Skeletal muscle tissue (tissue), 3 donors: ENCODE measurements at regions not wholly inside any gene's neighbourhood (a gene's known extent, or its start where the extent isn't known, plus 50 kb on each side); places are given as distances from the start of the nearest gene placed in this dataset.
"Not testable (repeated sequence)": the region's sequence is repeated elsewhere in the genome, so short reads cannot be mapped to it uniquely, and the experiment has no call there.

Experiments used
- H3K27ac ChIP-seq: one replicate; pipeline ENCODE4 v1.7.0; 2013; ENCODE audit warnings: mild to moderate bottlenecking, low read depth, low read length, inconsistent platforms
- H3K27me3 ChIP-seq, 3 donors: one replicate each; pipeline ENCODE4 v1.7.0; 2013; ENCODE audit warnings: low read length in 3 of 3; ENCODE audit not compliant: control insufficient read depth in 3 of 3, insufficient read depth in 3 of 3
- H3K36me3 ChIP-seq, 3 donors: one replicate each; pipeline ENCODE4 v1.7.0; 2013; ENCODE audit warnings: low read length in 3 of 3; ENCODE audit not compliant: control insufficient read depth in 3 of 3, insufficient read depth in 3 of 3
- H3K4me1 ChIP-seq, 3 donors: one replicate each; pipeline ENCODE4 v1.7.0; 2013; ENCODE audit warnings: low read length in 3 of 3, mild to moderate bottlenecking in 3 of 3; ENCODE audit not compliant: control insufficient read depth in 3 of 3, insufficient read depth in 3 of 3
- H3K4me3 ChIP-seq, 3 donors: one replicate each; pipeline ENCODE4 v1.7.0; 2013; ENCODE audit warnings: low read length in 3 of 3
- H3K9ac ChIP-seq, 3 donors: one replicate each; pipeline ENCODE4 v1.7.0; 2013; ENCODE audit warnings: low read length in 3 of 3, mild to moderate bottlenecking in 3 of 3, moderate library complexity in 2 of 3, low read depth in 1 of 3
- H3K9me3 ChIP-seq, 3 donors: one replicate each; pipeline ENCODE4 v1.7.0; 2013; ENCODE audit warnings: low read length in 3 of 3; ENCODE audit not compliant: control insufficient read depth in 3 of 3
- donor health status: Osteomylitis.

DNA sequence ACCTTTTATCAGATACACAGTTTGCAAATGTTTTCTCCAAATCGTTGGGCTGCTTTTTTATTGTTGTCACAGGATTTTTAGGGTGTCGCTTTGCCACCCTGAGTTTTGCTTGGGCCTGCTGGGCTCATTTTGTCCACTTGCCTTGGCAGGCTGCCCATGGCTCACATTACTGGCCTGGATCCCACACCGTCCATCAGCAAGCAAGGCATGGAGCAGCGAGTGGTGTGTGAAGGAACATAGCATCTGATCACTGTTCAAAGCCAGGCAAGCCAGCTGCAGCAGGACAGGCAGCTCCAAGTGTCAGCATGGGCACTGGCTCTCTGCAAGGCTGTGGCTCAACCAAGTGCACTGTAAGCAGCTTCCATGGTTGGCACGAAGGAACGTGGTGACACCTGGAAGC, 261.4 kb upstream of the TECRL start:
- no peaks in the 10 kb centered on the region for H3K36me3 ChIP-seq
- H3K4me1 ChIP-seq, result no peaks in the 10 kb centered on the region
- no peak overlapping the region for H3K9ac ChIP-seq
- no peak overlapping the region for H3K4me3 ChIP-seq
- no peak overlapping the region for H3K27ac ChIP-seq
- H3K27me3 ChIP-seq, result no peaks in the 10 kb centered on the region
- peaks cover 0 to 2% (median 0%) of the 10 kb centered on the region in 3 donors for H3K9me3 ChIP-seq

DNA sequence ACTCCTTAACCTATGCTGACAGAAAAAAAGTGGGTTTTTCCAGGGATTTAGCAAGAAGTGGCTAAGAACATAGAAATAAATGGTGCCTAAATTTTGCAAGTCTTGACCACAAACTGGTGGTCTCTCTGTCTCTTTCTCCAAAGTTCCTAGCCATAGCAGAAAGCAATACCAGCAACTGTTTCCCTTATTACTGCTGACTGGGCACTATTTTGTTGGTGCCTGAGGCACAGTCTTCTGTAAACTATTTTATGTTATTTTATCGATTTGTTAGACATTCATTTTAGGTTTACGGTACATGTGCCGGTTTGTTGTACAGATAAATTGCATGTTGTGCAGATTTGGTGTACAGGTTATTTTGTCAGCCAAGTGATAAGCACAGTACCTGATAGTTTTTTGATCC, 234.6 kb upstream of the TECRL start:
- H3K4me3 ChIP-seq, result no peak overlapping the region
- H3K9ac ChIP-seq, result no peak overlapping the region
- H3K27me3 ChIP-seq, result no peaks in the 10 kb centered on the region
- H3K9me3 ChIP-seq, result peaks cover 0 to 2% (median 0%) of the 10 kb centered on the region in 3 donors
- no peaks in the 10 kb centered on the region for H3K4me1 ChIP-seq
- no peaks in the 10 kb centered on the region for H3K36me3 ChIP-seq
- H3K27ac ChIP-seq, result no peak overlapping the region

DNA sequence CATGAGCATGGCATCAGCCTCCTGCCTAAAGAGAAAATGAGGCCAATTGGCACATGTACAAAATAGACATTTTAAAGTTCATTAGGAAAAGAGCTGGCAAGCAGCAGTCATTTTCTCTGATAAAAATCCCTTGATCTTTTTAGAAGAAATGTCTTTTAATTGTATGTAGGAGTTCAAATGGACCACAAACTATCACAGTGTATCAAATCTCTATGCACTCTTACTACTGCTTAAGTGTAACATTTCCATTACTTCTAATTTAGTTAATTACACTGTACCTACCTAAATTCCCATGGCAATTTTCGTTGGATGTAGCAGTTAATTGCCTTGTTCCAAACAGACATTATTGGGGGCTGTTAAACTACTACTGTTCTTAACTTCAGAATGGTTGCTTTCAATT, 233.7 kb upstream of the TECRL start:
- Histone ChIP-seq H3K27me3 (no peaks in the 10 kb centered on the region), H3K36me3 (no peaks in the 10 kb centered on the region), H3K27ac (no peak overlapping the region), H3K9me3 (no peaks in the 10 kb centered on the region), H3K4me1 (no peaks in the 10 kb centered on the region), H3K4me3 (no peak overlapping the region), H3K9ac (no peak overlapping the region)

DNA sequence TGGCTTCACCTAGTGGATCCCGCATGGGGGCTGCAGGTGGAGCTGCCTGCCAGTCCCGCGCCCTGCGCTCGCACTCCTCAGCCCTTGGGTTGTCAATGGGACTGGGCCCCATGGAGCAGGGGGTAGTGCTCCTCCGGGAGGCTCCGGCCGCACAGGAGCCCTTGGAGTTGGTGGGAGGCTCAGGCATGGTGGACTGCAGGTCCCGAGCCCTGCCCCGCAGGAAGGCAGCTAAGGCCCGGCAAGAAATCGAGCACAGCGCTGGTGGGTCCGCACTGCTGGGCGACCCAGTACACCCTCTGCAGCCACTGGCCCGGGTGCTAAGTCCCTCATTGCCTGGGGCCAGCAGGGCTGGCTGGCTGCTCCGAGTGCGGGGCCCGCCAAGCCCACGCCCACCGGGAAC, 231.2 kb upstream of the TECRL start:
- H3K27ac ChIP-seq, H3K36me3 ChIP-seq, H3K4me1 ChIP-seq, H3K9me3 ChIP-seq, H3K4me3 ChIP-seq, H3K9ac ChIP-seq, H3K27me3 ChIP-seq: not testable (repeated sequence)

DNA sequence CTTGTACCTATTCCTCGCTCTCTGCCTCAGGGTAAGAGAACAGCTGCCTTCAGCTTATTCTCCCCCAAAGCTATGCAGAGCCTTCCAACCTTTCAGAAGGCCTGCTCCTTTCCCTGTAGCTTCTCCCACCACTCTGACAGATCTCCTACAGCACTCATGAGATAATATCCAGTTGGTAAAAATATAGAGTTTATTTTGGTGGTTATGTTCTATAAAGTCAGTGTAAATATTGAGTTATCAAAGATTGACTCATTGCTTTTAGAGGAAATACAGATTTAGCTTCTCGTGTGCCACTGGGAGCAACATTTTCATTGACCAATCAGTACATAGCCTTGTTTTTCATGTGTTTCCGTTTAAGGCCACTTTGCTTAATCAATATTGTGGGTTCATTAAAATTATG, 216.2 kb upstream of the TECRL start:
- H3K4me3 ChIP-seq, result no peak overlapping the region
- H3K27ac ChIP-seq, result no peak overlapping the region
- H3K4me1 ChIP-seq, result no peaks in the 10 kb centered on the region
- no peak overlapping the region for H3K9ac ChIP-seq
- H3K27me3 ChIP-seq, result no peaks in the 10 kb centered on the region
- no peaks in the 10 kb centered on the region for H3K36me3 ChIP-seq
- no peaks in the 10 kb centered on the region for H3K9me3 ChIP-seq

DNA sequence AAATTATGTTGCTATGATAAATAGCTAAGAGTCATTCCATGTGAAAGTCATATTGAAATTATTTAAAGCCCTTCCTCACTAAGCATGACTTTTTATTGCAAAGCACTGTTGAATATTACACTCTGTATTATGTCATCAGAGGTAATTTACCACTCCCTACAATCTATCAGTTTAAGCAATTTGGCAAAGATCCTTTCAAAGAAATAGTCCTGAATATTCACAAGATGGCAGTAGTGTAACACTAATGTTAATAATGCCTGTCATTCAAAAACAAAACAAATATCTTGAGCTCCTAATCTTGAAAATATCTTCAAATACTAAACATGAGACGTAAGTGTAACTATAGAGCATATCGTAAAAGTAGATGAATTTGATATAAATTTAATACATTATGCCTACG, 208.6 kb upstream of the TECRL start:
- H3K4me3 ChIP-seq, result no peak overlapping the region
- no peaks in the 10 kb centered on the region for H3K36me3 ChIP-seq
- H3K27ac ChIP-seq, result no peak overlapping the region
- no peak overlapping the region for H3K9ac ChIP-seq
- H3K4me1 ChIP-seq, result no peaks in the 10 kb centered on the region
- H3K27me3 ChIP-seq, result no peaks in the 10 kb centered on the region
- no peaks in the 10 kb centered on the region for H3K9me3 ChIP-seq

DNA sequence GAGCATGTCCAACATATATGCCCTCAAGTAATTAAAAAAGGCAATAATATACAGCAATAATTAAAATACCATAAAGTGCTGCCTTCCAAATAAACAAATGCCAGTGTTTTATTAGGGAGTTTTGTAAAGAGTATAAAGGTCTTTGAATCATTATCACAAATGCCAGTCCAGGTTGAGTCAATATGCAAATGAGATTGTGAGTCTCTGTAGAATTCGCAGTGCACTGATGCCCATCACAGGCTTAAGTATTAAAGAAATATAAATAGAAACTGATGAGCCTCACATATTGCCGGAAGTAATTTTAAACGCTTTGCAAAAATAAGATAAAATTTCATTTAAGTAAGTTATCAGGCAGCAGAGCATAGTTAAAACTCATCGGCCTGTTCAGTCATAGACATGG, 205.0 kb upstream of the TECRL start:
- no peaks in the 10 kb centered on the region for H3K9me3 ChIP-seq
- no peak overlapping the region for H3K27ac ChIP-seq
- H3K27me3 ChIP-seq, result no peaks in the 10 kb centered on the region
- no peaks in the 10 kb centered on the region for H3K36me3 ChIP-seq
- H3K9ac ChIP-seq, result no peak overlapping the region
- H3K4me1 ChIP-seq, result no peaks in the 10 kb centered on the region
- no peak overlapping the region for H3K4me3 ChIP-seq

DNA sequence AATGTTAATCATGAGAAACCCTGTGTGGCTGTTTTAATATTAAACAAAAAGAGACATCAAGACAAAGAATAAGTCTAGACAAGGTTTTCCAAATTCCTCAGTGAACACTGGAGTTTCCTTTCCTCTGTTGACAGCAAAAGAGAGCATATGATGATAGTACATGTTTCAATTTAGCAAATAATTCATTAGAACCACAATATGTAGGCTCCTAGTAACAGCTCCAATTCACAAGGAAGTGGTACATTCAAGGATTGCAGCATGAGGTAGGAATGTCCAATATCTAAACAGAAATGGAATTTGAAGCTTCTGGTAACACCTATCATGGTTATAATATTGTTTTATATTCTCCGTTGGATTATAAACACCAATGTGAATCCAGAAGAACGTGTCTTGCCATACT, 203.8 kb upstream of the TECRL start:
- Histone ChIP-seq H3K9me3 (no peaks in the 10 kb centered on the region), H3K9ac (no peak overlapping the region), H3K27me3 (no peaks in the 10 kb centered on the region), H3K4me1 (no peaks in the 10 kb centered on the region), H3K4me3 (no peak overlapping the region), H3K36me3 (no peaks in the 10 kb centered on the region), H3K27ac (no peak overlapping the region)

DNA sequence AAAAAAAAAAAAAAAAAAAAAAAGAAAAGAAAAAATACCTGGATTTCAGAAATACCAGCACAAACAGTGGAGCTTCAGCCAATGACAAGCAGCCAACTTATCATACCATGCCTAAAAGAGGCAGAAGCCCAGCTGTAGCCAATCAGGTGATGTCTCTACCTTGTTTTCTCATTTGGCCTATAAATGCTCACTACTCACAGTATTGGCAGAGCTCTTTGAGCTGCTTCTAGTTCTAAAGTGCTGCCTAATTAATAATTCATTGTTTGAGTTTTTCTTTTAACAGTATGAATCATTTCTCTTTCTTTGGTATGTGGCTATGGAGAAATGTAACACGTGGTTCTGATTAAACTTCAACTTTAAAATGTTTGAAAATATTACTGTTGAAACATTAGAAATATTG, 188.8 kb upstream of the TECRL start:
- Histone ChIP-seq H3K4me3 (no peak overlapping the region), H3K27me3 (no peaks in the 10 kb centered on the region), H3K9me3 (no peaks in the 10 kb centered on the region), H3K36me3 (no peaks in the 10 kb centered on the region), H3K27ac (no peak overlapping the region), H3K4me1 (no peaks in the 10 kb centered on the region), H3K9ac (no peak overlapping the region)

DNA sequence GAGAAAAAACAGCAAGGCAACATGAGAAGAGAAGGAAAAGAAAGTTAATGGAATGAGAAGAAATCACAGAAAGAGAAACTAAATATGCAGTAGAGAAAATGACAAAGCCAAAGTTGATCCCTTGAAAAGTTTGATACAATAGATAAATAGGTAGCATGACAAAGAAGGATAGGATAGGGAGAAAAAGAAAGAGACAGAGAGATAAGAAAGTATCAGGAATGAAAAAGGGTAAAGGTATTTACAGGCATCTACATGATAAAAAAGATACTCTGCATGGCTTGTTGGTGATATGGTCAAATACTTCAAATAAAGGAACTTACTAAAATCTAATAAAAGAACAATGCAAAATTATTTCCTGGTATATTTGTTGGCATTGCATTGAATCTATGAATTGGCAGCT, 185.5 kb upstream of the TECRL start:
- no peak overlapping the region for H3K9ac ChIP-seq
- no peaks in the 10 kb centered on the region for H3K4me1 ChIP-seq
- peaks cover 0 to 2% (median 0%) of the 10 kb centered on the region in 3 donors for H3K9me3 ChIP-seq
- H3K4me3 ChIP-seq, result no peak overlapping the region
- H3K27ac ChIP-seq, result no peak overlapping the region
- H3K36me3 ChIP-seq, result no peaks in the 10 kb centered on the region
- H3K27me3 ChIP-seq, result no peaks in the 10 kb centered on the region

DNA sequence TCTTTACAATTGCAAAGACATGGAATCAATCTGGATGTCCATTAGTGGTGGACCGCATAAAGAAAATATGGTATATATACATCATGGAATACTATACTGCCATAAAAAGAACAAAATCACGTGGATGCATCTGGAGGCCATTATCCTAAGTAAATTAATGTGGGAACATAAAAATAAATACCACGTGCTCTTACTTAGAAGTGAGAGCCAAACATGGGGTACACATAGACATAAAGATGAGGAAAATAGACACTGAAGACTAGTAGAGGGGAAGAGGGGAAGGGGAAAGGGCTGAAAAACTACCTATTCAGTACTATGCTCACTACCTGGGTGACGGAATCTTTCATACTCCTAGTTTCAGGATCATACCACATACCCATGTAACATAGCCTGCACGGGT, 179.3 kb upstream of the TECRL start:
- Histone ChIP-seq H3K27ac (no peak overlapping the region), H3K9me3 (peaks cover 0 to 5% (median 0%) of the 10 kb centered on the region in 3 donors), H3K36me3 (no peaks in the 10 kb centered on the region), H3K9ac (no peak overlapping the region), H3K27me3 (no peaks in the 10 kb centered on the region), H3K4me3 (no peak overlapping the region), H3K4me1 (no peaks in the 10 kb centered on the region)
